GM12878 (cell line): ENCODE measurements at regions not wholly inside any gene's neighbourhood (a gene's known extent, or its start where the extent isn't known, plus 50 kb on each side); places are given as distances from the start of the nearest gene placed in this dataset.

Source experiments
- ATAC-seq: fragments of 200-7000 bp; cut with Tn5 transposase; 3 replicates; pipeline ENCODE4 v1.9.1; 2020; ENCODE audit warnings: mild to moderate bottlenecking, moderate library complexity
- BruUV-seq: library from RNA; stranded (reverse); fragments of 400-500 nt; replicated peaks from 2 replicates; lab custom pipeline; 2021; lab: Mats Ljungman, UMichigan
- CTCF ChIA-PET: fragments of 300-600 bp; sonication (Branson Sonifier 250); formaldehyde crosslinking; extraction: SDS; loops from one replicate; lab custom pipeline; 2021; ENCODE audit warnings: inconsistent platforms; lab: Yijun Ruan, JAX
- POLR2A ChIA-PET: fragments of 350-600 bp; formaldehyde crosslinking; extraction: SDS; loops from one replicate; lab custom pipeline; 2021; ENCODE audit warnings: inconsistent platforms; lab: Charles Lee
- RAD21 ChIA-PET: fragments of 300-600 bp; sonication (Branson Sonifier 250); formaldehyde crosslinking; loops from one replicate; lab custom pipeline; 2023; ENCODE audit warnings: antibody characterized with exemption; ENCODE audit not compliant: unreplicated experiment; lab: Charles Lee
- SMC1A ChIA-PET: fragments of 300-600 bp; sonication (Branson Sonifier 250); formaldehyde crosslinking; loops from one replicate; lab custom pipeline; 2023; ENCODE audit not compliant: unreplicated experiment, uncharacterized antibody; lab: Charles Lee
- DNase-seq: peaks from one replicate; pipeline ENCODE4 v3.0.0-alpha.2; 2011; ENCODE audit warnings: low read depth, low spot score
- FAIRE-seq: peaks from 3 replicates; lab custom pipeline; 2011; peaks lifted over from hg19 to GRCh38; lab: Jason Lieb, UNC
- H2AFZ ChIP-seq: 2 replicates; pipeline ENCODE4 v1.6.0; 2011; ENCODE audit warnings: low read depth, low read length, control low read depth; ENCODE audit not compliant: control insufficient read depth
- H3K27ac ChIP-seq: 2 replicates; pipeline ENCODE4 v1.5.1; 2011; ENCODE audit warnings: control low read depth; ENCODE audit not compliant: control insufficient read depth, insufficient read depth
- H3K27me3 ChIP-seq, 2 experiments: replicated peaks in 1 of 2; 2 replicates each; pipeline versions ENCODE4 v1.6.0 to v1.6.1; 2011; ENCODE audit warnings: low read length in 1 of 2; ENCODE audit not compliant: control insufficient read depth in 2 of 2, insufficient read depth in 2 of 2
- H3K36me3 ChIP-seq, 2 experiments: 2 replicates each; pipeline ENCODE4 v1.5.1; 2011; ENCODE audit warnings: low read length in 1 of 2; ENCODE audit not compliant: control insufficient read depth in 2 of 2, insufficient read depth in 2 of 2
- H3K4me1 ChIP-seq: 2 replicates; pipeline ENCODE4 v1.6.1; 2011; ENCODE audit warnings: mild to moderate bottlenecking, low read length, moderate library complexity, mixed read lengths; ENCODE audit not compliant: control insufficient read depth, insufficient read depth
- H3K4me2 ChIP-seq: 2 replicates; pipeline ENCODE4 v1.6.0; 2011; ENCODE audit warnings: control low read depth; ENCODE audit not compliant: control insufficient read depth, insufficient read depth
- H3K4me3 ChIP-seq: fragments of 200-600 bp; sonication (generic); 2 replicates; pipeline ENCODE4 v1.5.1; 2016
- H3K79me2 ChIP-seq: 2 replicates; pipeline ENCODE4 v1.6.0; 2011; ENCODE audit warnings: low read length; ENCODE audit not compliant: control insufficient read depth, insufficient read depth
- H3K9ac ChIP-seq: 2 replicates; pipeline ENCODE4 v1.8.0; 2011; ENCODE audit warnings: low read length, control low read depth, mixed read lengths; ENCODE audit not compliant: control insufficient read depth, insufficient read depth
- H3K9me3 ChIP-seq: replicated peaks from 3 replicates; pipeline ENCODE4 v1.5.1; 2011; ENCODE audit warnings: mild to moderate bottlenecking, low read length; ENCODE audit not compliant: control insufficient read depth, insufficient read depth
- H4K20me1 ChIP-seq: 2 replicates; pipeline ENCODE4 v1.6.0; 2011; ENCODE audit not compliant: control insufficient read depth, insufficient read depth
- ESRRA ChIP-seq: IDR thresholded peaks from 2 replicates; pipeline ENCODE4 v1.6.1; 2012; ENCODE audit warnings: mild to moderate bottlenecking, low read length, improper control_type of control experiment
- RBBP5 ChIP-seq: fragments of 200-600 bp; sonication (generic); conservative IDR thresholded peaks from 2 replicates; pipeline ENCODE4 v1.6.1; 2016
- SIX5 ChIP-seq: IDR thresholded peaks from 2 replicates; pipeline ENCODE4 v1.6.1; 2011; ENCODE audit warnings: mild to moderate bottlenecking, low read depth, low read length, moderate library complexity; ENCODE audit not compliant: severe bottlenecking
- SREBF2 ChIP-seq: IDR thresholded peaks from 2 replicates; pipeline ENCODE4 v1.6.1; 2012; ENCODE audit warnings: mild to moderate bottlenecking, low read length
- WGBS: methylation state at CpG from one replicate; pipeline ENCODE4 v1.1.6; 2016; ENCODE audit warnings: low lambda C conversion rate; ENCODE audit not compliant: insufficient replicate concordance, insufficient coverage; ENCODE audit errors: missing lambda C conversion rate; 5-methylcytosine and 5-hydroxymethylcytosine counted together
- in situ Hi-C: fragments of 300-500 bp; cut with MboI; formaldehyde crosslinking; loops from 9 replicates; pipeline ENCODE4 v1.14.3; 2018; ENCODE audit warnings: mixed read lengths
- intact Hi-C: fragments of 100-400 bp; cut with micrococcal nuclease; formaldehyde crosslinking; loops from one replicate; pipeline ENCODE4 v1.14.2; 2022; ENCODE audit not compliant: unreplicated experiment
- TF ChIP-seq, protein P1 (sequence below): fragments of 150-350 bp; IDR thresholded peaks from 2 replicates; pipeline ENCODE4 v1.6.1; 2016; ENCODE audit warnings: low read depth, low read length
- TF ChIP-seq, protein P2 (sequence below): IDR thresholded peaks from 2 replicates; pipeline ENCODE4 v1.6.1; 2012; ENCODE audit warnings: low read length, inconsistent platforms
- TF ChIP-seq, protein P3 (sequence below): fragments of 450-650 bp; IDR thresholded peaks from 2 replicates; pipeline ENCODE4 v1.6.1; 2017; ENCODE audit warnings: mild to moderate bottlenecking, moderate library complexity

DNA sequence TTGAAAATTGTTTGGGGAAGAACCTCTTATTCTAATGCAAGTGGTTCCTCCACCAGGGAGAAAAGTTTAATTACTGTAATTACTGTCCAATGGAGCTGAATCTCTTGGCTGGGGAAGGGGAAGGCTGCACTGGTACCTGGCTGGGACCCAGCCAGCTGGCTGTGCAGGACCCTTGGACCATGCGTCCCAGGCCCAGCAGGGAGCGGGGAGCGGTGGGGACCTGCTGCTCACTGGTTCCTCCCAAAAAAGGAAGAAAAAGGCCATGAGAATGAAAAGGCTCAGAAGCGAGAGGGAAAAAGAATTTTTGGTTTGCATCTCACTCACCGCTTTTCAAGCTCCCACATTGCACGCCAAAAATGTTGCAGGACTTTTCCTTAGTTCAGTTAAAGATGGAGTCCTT, 333.5 kb downstream of the FAM47B start:
- no peak for DNase-seq
- in situ Hi-C loops, result no loop called here
- WGBS, result 20% methylated on average over 6 of the region's 6 CpGs
- H3K79me2 ChIP-seq, result no peaks in the 10 kb centered on the region
- H4K20me1 ChIP-seq, result no peaks in the 10 kb centered on the region
- no peak for FAIRE-seq
- no peaks in the 10 kb centered on the region for H3K36me3 ChIP-seq
- SMC1A ChIA-PET, result interaction anchor here (0.9 kb wide), 1 partner anchor 347 kb away, joined by 3 read pairs; no protein-coding TSS in a partner anchor
- no peak overlapping the region for H2AFZ ChIP-seq
- H3K9me3 ChIP-seq, result no peaks in the 10 kb centered on the region
- no peak for ATAC-seq
- no peak overlapping the region for H3K4me3 ChIP-seq
- H3K4me1 ChIP-seq, result no peaks in the 10 kb centered on the region
- no peak overlapping the region for H3K9ac ChIP-seq
- intact Hi-C loops, result no loop called here
- POLR2A ChIA-PET, result no interaction called here
- H3K27me3 ChIP-seq, result no peaks in the 10 kb centered on the region
- H3K4me2 ChIP-seq, result no peak overlapping the region
- no peak overlapping the region for H3K27ac ChIP-seq
- CTCF ChIA-PET, result no interaction called here
- RAD21 ChIA-PET, result no interaction called here
- no TSS peak for BruUV-seq
- TF ChIP-seq, protein P1, sequence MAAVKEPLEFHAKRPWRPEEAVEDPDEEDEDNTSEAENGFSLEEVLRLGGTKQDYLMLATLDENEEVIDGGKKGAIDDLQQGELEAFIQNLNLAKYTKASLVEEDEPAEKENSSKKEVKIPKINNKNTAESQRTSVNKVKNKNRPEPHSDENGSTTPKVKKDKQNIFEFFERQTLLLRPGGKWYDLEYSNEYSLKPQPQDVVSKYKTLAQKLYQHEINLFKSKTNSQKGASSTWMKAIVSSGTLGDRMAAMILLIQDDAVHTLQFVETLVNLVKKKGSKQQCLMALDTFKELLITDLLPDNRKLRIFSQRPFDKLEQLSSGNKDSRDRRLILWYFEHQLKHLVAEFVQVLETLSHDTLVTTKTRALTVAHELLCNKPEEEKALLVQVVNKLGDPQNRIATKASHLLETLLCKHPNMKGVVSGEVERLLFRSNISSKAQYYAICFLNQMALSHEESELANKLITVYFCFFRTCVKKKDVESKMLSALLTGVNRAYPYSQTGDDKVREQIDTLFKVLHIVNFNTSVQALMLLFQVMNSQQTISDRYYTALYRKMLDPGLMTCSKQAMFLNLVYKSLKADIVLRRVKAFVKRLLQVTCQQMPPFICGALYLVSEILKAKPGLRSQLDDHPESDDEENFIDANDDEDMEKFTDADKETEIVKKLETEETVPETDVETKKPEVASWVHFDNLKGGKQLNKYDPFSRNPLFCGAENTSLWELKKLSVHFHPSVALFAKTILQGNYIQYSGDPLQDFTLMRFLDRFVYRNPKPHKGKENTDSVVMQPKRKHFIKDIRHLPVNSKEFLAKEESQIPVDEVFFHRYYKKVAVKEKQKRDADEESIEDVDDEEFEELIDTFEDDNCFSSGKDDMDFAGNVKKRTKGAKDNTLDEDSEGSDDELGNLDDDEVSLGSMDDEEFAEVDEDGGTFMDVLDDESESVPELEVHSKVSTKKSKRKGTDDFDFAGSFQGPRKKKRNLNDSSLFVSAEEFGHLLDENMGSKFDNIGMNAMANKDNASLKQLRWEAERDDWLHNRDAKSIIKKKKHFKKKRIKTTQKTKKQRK, result no peak
- TF ChIP-seq, all 136 proteins: peak for 0

DNA sequence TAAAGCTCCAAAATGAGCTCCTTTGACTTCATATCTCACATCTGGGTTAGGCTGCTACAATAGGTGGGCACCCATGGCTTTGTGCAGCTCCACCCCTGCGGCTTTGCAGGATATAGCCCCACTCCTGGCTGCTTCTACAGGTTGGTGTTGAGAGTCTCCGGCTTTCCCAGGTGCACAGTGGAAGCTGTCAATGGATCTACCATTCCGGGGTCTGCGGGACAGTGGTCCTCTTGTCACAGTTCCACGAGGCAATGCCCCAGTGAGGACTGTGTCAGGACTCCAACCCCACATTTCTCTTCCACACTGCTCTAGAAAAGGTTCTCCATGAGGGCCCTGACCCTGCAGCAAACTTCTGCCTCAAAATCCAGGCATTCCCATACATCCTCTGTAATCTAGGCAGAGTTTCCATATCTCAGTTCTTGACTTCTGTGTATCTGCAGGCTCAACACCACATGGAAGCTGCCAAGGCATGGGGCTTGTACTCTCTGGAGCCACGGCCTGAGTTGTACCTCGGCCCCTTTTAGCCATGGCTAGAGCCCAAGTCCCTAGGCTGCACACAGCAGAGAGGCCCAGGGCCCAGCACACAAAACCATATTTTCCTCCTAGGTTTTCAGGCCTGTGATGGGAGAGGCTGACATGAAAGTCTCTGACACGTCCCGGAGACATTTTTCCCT, 342.8 kb downstream of the FAM47B start:
- no peaks in the 10 kb centered on the region for H3K36me3 ChIP-seq
- no peak overlapping the region for H3K27ac ChIP-seq
- SMC1A ChIA-PET, result interaction anchor here (0.6 kb wide), 1 partner anchor 28 kb away, joined by 3 read pairs; no protein-coding TSS in a partner anchor
- no peaks in the 10 kb centered on the region for H3K4me1 ChIP-seq
- intact Hi-C loops, result no loop called here
- H3K79me2 ChIP-seq, result no peaks in the 10 kb centered on the region
- no peak overlapping the region for H3K9ac ChIP-seq
- RAD21 ChIA-PET, result no interaction called here
- no peak overlapping the region for H3K4me3 ChIP-seq
- H4K20me1 ChIP-seq, result no peaks in the 10 kb centered on the region
- no peaks in the 10 kb centered on the region for H3K27me3 ChIP-seq
- in situ Hi-C loops, result no loop called here
- H3K9me3 ChIP-seq, result no peaks in the 10 kb centered on the region
- POLR2A ChIA-PET, result no interaction called here
- CTCF ChIA-PET, result no interaction called here
- FAIRE-seq (no peak), ATAC-seq (no peak), DNase-seq (no peak)
- no peak overlapping the region for H3K4me2 ChIP-seq
- no TSS peak for BruUV-seq
- no peak overlapping the region for H2AFZ ChIP-seq
- TF ChIP-seq, protein P2, sequence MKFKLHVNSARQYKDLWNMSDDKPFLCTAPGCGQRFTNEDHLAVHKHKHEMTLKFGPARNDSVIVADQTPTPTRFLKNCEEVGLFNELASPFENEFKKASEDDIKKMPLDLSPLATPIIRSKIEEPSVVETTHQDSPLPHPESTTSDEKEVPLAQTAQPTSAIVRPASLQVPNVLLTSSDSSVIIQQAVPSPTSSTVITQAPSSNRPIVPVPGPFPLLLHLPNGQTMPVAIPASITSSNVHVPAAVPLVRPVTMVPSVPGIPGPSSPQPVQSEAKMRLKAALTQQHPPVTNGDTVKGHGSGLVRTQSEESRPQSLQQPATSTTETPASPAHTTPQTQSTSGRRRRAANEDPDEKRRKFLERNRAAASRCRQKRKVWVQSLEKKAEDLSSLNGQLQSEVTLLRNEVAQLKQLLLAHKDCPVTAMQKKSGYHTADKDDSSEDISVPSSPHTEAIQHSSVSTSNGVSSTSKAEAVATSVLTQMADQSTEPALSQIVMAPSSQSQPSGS, result no peak
- TF ChIP-seq SIX5, result no peak
- TF ChIP-seq SREBF2, result no peak
- TF ChIP-seq, protein P3, sequence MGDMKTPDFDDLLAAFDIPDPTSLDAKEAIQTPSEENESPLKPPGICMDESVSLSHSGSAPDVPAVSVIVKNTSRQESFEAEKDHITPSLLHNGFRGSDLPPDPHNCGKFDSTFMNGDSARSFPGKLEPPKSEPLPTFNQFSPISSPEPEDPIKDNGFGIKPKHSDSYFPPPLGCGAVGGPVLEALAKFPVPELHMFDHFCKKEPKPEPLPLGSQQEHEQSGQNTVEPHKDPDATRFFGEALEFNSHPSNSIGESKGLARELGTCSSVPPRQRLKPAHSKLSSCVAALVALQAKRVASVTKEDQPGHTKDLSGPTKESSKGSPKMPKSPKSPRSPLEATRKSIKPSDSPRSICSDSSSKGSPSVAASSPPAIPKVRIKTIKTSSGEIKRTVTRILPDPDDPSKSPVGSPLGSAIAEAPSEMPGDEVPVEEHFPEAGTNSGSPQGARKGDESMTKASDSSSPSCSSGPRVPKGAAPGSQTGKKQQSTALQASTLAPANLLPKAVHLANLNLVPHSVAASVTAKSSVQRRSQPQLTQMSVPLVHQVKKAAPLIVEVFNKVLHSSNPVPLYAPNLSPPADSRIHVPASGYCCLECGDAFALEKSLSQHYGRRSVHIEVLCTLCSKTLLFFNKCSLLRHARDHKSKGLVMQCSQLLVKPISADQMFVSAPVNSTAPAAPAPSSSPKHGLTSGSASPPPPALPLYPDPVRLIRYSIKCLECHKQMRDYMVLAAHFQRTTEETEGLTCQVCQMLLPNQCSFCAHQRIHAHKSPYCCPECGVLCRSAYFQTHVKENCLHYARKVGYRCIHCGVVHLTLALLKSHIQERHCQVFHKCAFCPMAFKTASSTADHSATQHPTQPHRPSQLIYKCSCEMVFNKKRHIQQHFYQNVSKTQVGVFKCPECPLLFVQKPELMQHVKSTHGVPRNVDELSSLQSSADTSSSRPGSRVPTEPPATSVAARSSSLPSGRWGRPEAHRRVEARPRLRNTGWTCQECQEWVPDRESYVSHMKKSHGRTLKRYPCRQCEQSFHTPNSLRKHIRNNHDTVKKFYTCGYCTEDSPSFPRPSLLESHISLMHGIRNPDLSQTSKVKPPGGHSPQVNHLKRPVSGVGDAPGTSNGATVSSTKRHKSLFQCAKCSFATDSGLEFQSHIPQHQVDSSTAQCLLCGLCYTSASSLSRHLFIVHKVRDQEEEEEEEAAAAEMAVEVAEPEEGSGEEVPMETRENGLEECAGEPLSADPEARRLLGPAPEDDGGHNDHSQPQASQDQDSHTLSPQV, result no peak
- TF ChIP-seq ESRRA, result no peak
- no peak for TF ChIP-seq RBBP5
- WGBS, result 1% methylated on average over 9 of the region's 9 CpGs
